Osteoblast (primary cell): ENCODE measurements at regions not wholly inside any gene's neighbourhood (a gene's known extent, or its start where the extent isn't known, plus 50 kb on each side); places are given as distances from the start of the nearest gene placed in this dataset.
"Not testable (repeated sequence)": the region's sequence is repeated elsewhere in the genome, so short reads cannot be mapped to it uniquely, and the experiment has no call there.

Source experiments
- DNase-seq: peaks from one replicate; pipeline ENCODE4 v3.0.0; 2011; ENCODE audit warnings: low spot score, mixed read lengths; ENCODE audit not compliant: insufficient read length; ENCODE audit errors: missing footprints
- H2AFZ ChIP-seq: 2 replicates; pipeline ENCODE4 v1.6.0; 2011; ENCODE audit warnings: mild to moderate bottlenecking, low read length
- H3K27ac ChIP-seq: 2 replicates; pipeline ENCODE4 v1.5.1; 2011; ENCODE audit warnings: mild to moderate bottlenecking, low read depth, low read length, moderate library complexity
- H3K27me3 ChIP-seq: 2 replicates; pipeline ENCODE4 v1.6.0; 2012; ENCODE audit warnings: mild to moderate bottlenecking, control low read depth, inconsistent platforms, low read length, moderate library complexity; ENCODE audit not compliant: insufficient read depth
- H3K36me3 ChIP-seq: 2 replicates; pipeline ENCODE4 v1.5.1; 2011; ENCODE audit warnings: mild to moderate bottlenecking, low read length, control low read depth, moderate library complexity; ENCODE audit not compliant: insufficient read depth
- H3K4me1 ChIP-seq: 2 replicates; pipeline ENCODE4 v1.5.1; 2011; ENCODE audit warnings: mild to moderate bottlenecking, low read length, control low read depth, moderate library complexity; ENCODE audit not compliant: insufficient read depth
- H3K4me2 ChIP-seq: 2 replicates; pipeline ENCODE4 v1.6.0; 2011; ENCODE audit warnings: mild to moderate bottlenecking, low read length; ENCODE audit not compliant: insufficient read depth
- H3K4me3 ChIP-seq: fragments of 200-600 bp; sonication (generic); 3 replicates; pipeline ENCODE4 v1.5.1; 2012; ENCODE audit warnings: mild to moderate bottlenecking, low read length, inconsistent platforms; ENCODE audit not compliant: insufficient read depth
- H3K79me2 ChIP-seq: 2 replicates; pipeline ENCODE4 v1.6.0; 2012; ENCODE audit warnings: mild to moderate bottlenecking, low read length, control low read depth, inconsistent platforms; ENCODE audit not compliant: insufficient read depth
- H3K9me3 ChIP-seq: 2 replicates; pipeline ENCODE4 v1.5.1; 2011; ENCODE audit warnings: low read depth, low read length, control low read depth
- H4K20me1 ChIP-seq: 2 replicates; pipeline ENCODE4 v1.6.0; 2012; ENCODE audit warnings: mild to moderate bottlenecking, low read length, control low read depth; ENCODE audit not compliant: insufficient read depth
- TF ChIP-seq, protein P1 (sequence below): IDR thresholded peaks from 2 replicates; pipeline ENCODE4 v1.5.1; 2011; ENCODE audit warnings: mild to moderate bottlenecking, low read depth, low read length, moderate library complexity; ENCODE audit errors: extremely low read depth

DNA sequence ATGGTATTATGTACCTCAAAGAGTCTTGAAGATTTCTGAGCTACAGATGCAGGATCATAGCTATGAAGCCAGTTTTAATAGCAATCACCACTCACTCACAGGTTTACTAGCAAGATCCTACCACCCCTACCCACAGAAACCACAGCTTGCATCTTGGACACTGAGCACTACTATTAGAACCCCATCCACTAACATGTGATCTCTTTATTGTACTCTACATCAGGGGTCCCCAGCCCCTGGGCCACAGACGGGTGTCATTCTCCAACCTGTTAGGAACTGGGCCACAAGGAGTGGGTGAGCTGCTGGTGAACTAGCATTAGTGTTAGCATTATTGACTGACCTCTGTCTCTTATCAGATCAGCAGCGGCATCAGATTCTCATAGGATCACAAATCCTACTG lies 844.8 kb upstream of the CHORDC1 start:
- Histone ChIP-seq H3K36me3 (no peaks in the 10 kb centered on the region), H3K27ac (no peak overlapping the region), H3K79me2 (no peaks in the 10 kb centered on the region), H3K4me2 (no peak overlapping the region), H3K27me3 (no peaks in the 10 kb centered on the region), H3K4me1 (no peaks in the 10 kb centered on the region), H2AFZ (no peak overlapping the region), H3K9me3 (no peaks in the 10 kb centered on the region), H3K4me3 (no peak overlapping the region), H4K20me1 (no peaks in the 10 kb centered on the region)
- TF ChIP-seq, protein P1, sequence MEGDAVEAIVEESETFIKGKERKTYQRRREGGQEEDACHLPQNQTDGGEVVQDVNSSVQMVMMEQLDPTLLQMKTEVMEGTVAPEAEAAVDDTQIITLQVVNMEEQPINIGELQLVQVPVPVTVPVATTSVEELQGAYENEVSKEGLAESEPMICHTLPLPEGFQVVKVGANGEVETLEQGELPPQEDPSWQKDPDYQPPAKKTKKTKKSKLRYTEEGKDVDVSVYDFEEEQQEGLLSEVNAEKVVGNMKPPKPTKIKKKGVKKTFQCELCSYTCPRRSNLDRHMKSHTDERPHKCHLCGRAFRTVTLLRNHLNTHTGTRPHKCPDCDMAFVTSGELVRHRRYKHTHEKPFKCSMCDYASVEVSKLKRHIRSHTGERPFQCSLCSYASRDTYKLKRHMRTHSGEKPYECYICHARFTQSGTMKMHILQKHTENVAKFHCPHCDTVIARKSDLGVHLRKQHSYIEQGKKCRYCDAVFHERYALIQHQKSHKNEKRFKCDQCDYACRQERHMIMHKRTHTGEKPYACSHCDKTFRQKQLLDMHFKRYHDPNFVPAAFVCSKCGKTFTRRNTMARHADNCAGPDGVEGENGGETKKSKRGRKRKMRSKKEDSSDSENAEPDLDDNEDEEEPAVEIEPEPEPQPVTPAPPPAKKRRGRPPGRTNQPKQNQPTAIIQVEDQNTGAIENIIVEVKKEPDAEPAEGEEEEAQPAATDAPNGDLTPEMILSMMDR, result no peak
- no peak for DNase-seq

DNA sequence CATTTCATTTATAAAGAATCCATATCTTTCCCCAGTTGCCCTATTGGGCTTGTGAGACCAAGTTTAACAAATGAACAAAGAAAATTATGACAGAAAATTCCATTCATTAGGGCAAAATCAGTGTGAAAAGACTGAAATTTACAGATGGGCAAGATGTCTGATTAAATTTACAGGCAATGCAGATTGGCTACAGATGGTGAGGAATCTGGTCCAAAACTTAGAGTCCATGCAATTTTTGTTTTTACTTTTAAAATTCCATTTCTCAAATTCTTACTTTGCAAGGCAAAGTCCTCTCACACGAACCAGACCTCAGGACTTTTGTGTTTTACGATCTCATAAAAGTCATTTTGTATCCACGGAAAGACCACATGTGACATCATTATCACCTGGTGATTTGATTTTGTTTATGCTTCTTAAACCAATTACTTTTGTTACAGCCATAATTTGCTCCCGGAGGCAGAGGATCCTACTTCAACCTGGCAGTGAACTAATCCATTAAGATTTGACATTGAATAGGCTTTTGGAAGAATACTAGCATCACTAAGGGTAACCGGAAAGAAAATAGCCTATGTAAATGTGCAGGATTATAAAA lies 843.7 kb upstream of the CHORDC1 start:
- H3K79me2 ChIP-seq, result no peaks in the 10 kb centered on the region
- TF ChIP-seq, protein P1, result no peak
- no peaks in the 10 kb centered on the region for H3K36me3 ChIP-seq
- no peaks in the 10 kb centered on the region for H4K20me1 ChIP-seq
- no peaks in the 10 kb centered on the region for H3K4me1 ChIP-seq
- no peak overlapping the region for H3K4me3 ChIP-seq
- DNase-seq, result no peak
- no peaks in the 10 kb centered on the region for H3K9me3 ChIP-seq
- no peaks in the 10 kb centered on the region for H3K27me3 ChIP-seq
- H2AFZ ChIP-seq, result no peak overlapping the region
- H3K4me2 ChIP-seq, result no peak overlapping the region
- no peak overlapping the region for H3K27ac ChIP-seq

DNA sequence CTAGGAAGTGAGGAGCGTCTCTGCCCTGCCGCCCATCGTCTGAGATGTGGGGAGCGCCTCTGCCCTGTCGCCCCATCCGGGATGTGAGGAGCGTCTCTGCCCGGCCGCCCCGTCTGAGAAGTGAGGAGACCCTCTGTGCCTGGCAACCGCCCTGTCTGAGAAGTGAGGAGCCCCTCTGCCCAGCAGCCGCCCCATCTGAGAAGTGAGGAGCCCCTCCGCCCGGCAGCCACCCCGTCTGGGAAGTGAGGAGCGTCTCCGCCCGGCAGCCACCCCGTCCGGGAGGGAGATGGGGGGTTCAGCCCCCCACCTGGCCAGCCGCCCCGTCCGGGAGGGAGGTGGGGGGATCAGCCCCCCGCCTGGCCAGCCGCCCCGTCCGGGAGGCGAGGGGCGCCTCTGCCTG lies 840.5 kb upstream of the CHORDC1 start:
- H3K27ac ChIP-seq, H3K36me3 ChIP-seq, H3K9me3 ChIP-seq, H3K79me2 ChIP-seq, H3K27me3 ChIP-seq, H3K4me3 ChIP-seq, H2AFZ ChIP-seq, DNase-seq, H3K4me2 ChIP-seq, H3K4me1 ChIP-seq, H4K20me1 ChIP-seq: not testable (repeated sequence)

DNA sequence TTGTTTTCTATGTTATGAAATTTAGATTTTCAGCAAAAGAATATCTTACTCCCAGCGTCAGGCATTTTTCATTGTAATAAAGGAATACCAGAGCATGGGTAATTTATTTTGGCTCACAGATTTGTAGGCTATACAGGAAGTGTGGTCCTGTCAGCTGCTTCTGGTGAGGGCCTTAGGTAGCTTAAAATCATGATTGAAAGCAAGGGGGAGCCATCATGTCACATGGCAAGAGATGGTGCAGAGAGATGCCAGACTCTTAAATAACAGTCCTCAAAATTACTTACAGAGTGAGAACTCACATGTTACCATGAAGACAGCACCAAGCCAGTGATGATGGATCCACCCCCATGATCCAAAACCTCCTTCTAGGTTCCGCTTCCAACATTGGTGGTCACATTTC lies 825.0 kb upstream of the CHORDC1 start:
- H4K20me1 ChIP-seq, result no peaks in the 10 kb centered on the region
- H2AFZ ChIP-seq, result no peak overlapping the region
- no peaks in the 10 kb centered on the region for H3K79me2 ChIP-seq
- no peak overlapping the region for H3K27ac ChIP-seq
- H3K27me3 ChIP-seq, result no peaks in the 10 kb centered on the region
- H3K4me3 ChIP-seq, result no peak overlapping the region
- TF ChIP-seq, protein P1, result no peak
- no peak for DNase-seq
- H3K4me1 ChIP-seq, result no peaks in the 10 kb centered on the region
- H3K36me3 ChIP-seq, result no peaks in the 10 kb centered on the region
- no peak overlapping the region for H3K4me2 ChIP-seq
- no peaks in the 10 kb centered on the region for H3K9me3 ChIP-seq
